Naive B cell (primary cell): ENCODE measurements at regions not wholly inside any gene's neighbourhood (a gene's known extent, or its start where the extent isn't known, plus 50 kb on each side); places are given as distances from the start of the nearest gene placed in this dataset.

Experiments
- ATAC-seq, 2 donors: fragments of 150-1000 bp; cut with Tn5 transposase; 2 replicates each; pipeline ENCODE4 v1.10.0; 2021; ENCODE audit warnings: low read depth in 2 of 2, mild to moderate bottlenecking in 2 of 2, moderate library complexity in 2 of 2
- DNase-seq: peaks from one replicate; pipeline ENCODE4 v3.0.0; 2022
- H3K27ac Mint-ChIP-seq, 6 donors: one replicate each; pipeline ENCODE4 v1.8.0; 2020 to 2022; ENCODE audit warnings: mild to moderate bottlenecking in 6 of 6, mixed read lengths in 6 of 6, moderate library complexity in 5 of 6, inconsistent platforms in 2 of 6
- H3K27me3 Mint-ChIP-seq, 3 donors: one replicate each; pipeline ENCODE4 v1.8.0; 2021 to 2022; ENCODE audit warnings: mixed read lengths in 3 of 3, mild to moderate bottlenecking in 1 of 3
- H3K36me3 Mint-ChIP-seq, 2 donors: one replicate each; pipeline ENCODE4 v1.8.0; 2020 to 2022; ENCODE audit warnings: mixed read lengths in 2 of 2, inconsistent platforms in 1 of 2, mild to moderate bottlenecking in 1 of 2
- H3K4me1 Mint-ChIP-seq, 3 donors: one replicate each; pipeline ENCODE4 v1.8.0; 2020 to 2022; ENCODE audit warnings: mixed read lengths in 3 of 3, inconsistent platforms in 1 of 3, mild to moderate bottlenecking in 1 of 3, moderate library complexity in 1 of 3
- H3K4me3 Mint-ChIP-seq, 8 donors: one replicate each; pipeline ENCODE4 v1.8.0; 2020 to 2022; ENCODE audit warnings: mild to moderate bottlenecking in 8 of 8, mixed read lengths in 8 of 8, moderate library complexity in 8 of 8, inconsistent platforms in 2 of 8
- H3K9me3 Mint-ChIP-seq, 7 donors: one replicate each; pipeline ENCODE4 v1.8.0; 2020 to 2022; ENCODE audit warnings: mixed read lengths in 7 of 7, mild to moderate bottlenecking in 5 of 7, inconsistent platforms in 2 of 7, moderate library complexity in 1 of 7

DNA sequence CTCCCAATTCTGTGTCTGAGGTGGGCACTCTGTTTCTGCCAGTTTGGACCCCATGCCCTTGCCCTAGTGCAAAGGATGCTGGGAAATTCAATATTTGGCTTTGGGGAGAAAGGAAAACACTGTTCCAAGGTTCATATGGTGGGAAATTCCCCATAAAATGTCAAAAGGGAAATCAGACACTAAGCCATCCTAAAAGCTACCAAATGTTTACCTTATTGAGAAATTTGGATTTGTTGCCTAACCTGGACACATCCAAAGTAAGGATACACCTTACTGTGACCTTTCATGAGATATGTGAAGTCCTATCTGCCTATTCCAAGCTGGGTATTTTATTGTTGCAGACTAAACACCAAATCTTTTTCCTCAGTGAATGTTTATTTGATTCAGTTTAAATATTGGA lies 109.1 kb downstream of the CYP26A1 start:
- no peak overlapping the region for H3K4me3 Mint-ChIP-seq
- H3K27me3 Mint-ChIP-seq: peaks cover 9 to 15% (median 13%) of the 10 kb centered on the region in 3 donors
- DNase-seq (no peak), ATAC-seq (no peak)
- no peaks in the 10 kb centered on the region for H3K4me1 Mint-ChIP-seq
- H3K9me3 Mint-ChIP-seq: peaks cover 0 to 4% (median 0%) of the 10 kb centered on the region in 7 donors
- no peak overlapping the region for H3K27ac Mint-ChIP-seq
- no peaks in the 10 kb centered on the region for H3K36me3 Mint-ChIP-seq

DNA sequence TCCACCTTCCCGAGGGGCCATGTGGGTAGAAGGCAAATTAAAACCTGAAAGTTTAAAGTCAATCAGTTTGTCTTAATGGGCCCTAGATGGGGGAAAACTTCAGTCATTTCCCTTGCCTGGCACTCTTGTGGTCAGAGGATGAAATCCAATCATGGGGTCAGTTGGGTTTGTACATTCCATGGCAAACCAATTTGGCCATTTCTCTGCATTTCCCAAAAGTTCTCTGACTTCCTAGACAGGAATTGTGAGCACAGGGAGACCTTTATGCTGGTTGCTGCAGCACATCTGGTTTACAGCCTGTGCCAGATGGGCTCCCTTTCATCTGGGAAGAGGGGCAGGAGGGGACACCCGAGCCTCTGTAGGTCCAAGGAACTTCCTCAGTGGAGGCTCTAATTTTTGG lies 113.0 kb downstream of the CYP26A1 start:
- Mint-ChIP-seq H3K36me3 (no peaks in the 10 kb centered on the region), H3K4me1 (no peaks in the 10 kb centered on the region), H3K4me3 (no peak overlapping the region), H3K9me3 (peaks cover 0 to 4% (median 0%) of the 10 kb centered on the region in 7 donors), H3K27me3 (peaks cover 19 to 31% (median 22%) of the 10 kb centered on the region in 3 donors), H3K27ac (peak overlapping the region in 1 of 6 donors; percentile 69)
- no peak for ATAC-seq
- DNase-seq: no peak

DNA sequence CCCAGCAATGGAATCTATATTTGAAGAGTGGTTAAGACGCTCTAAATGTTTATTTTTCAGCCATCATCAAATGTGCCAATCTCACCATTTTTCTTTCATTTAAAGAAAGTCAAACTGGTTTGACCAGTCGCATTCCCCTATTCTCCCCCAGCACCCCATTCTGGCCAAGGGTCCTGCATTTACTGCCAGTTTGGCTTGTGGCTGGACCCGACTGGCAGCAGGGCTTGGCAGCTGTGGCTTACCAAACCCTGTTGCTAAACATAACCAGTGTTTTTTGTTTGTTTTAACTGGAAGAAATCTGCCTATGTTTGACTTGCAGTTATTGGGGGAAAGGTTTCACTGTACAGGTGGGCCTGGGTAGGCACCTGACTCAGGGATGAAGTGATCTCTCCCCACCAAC lies 116.3 kb downstream of the CYP26A1 start:
- no peak for ATAC-seq
- H3K36me3 Mint-ChIP-seq: no peaks in the 10 kb centered on the region

DNA sequence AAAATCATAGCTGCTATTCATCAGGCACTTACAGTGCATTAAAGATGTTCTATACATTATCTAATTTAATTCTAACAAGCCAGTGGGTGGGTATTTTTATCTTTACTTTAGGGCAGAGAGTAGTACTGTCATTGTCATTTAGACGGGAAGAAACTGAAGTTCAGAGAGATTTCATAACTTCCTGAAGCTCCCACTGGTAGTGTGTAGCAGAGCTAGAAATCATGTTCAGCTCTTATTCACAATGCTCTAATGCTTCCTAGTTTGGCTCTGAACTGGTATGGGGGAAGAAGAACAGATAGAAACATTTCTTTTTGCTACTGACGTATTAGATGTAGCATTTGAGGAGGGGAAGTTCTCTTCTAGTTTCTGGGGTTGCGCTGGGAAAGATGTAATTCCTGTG lies 116.7 kb downstream of the CYP26A1 start:
- no peak for DNase-seq
- H3K27me3 Mint-ChIP-seq: peaks cover 15 to 36% (median 35%) of the 10 kb centered on the region in 3 donors
- ATAC-seq: no peak
- H3K9me3 Mint-ChIP-seq: peaks cover 0 to 2% (median 0%) of the 10 kb centered on the region in 7 donors
- H3K27ac Mint-ChIP-seq: no peak overlapping the region
- no peak overlapping the region for H3K4me3 Mint-ChIP-seq
- H3K4me1 Mint-ChIP-seq: no peaks in the 10 kb centered on the region
- no peaks in the 10 kb centered on the region for H3K36me3 Mint-ChIP-seq

More for the DNA sequence above, 116.3 kb downstream of the CYP26A1 start:
- Mint-ChIP-seq H3K27ac (no peak overlapping the region), H3K27me3 (peaks cover 19 to 37% (median 36%) of the 10 kb centered on the region in 3 donors), H3K4me3 (no peak overlapping the region), H3K4me1 (no peaks in the 10 kb centered on the region), H3K9me3 (peaks cover 0 to 4% (median 0%) of the 10 kb centered on the region in 7 donors)
- DNase-seq: no peak

DNA sequence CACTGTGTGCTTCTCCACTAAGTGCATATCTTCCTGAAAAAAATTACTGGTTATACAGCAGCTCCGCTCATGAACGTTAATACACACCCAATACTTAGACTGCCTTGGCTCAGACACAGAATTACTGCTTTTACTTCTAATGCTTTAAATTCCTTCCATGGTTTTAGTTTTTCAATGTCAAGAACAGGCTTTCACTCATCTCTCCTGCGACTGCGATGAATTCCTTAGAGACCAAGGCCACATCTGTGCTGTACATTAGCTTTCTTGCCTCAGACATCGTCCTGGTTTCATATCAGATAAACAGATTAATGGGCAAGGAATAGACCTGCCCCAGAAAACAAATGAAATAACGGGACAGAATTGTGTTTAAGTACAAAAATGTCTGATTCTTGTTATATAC lies 120.2 kb downstream of the CYP26A1 start:
- peaks cover 4 to 11% (median 10%) of the 10 kb centered on the region in 3 donors for H3K4me1 Mint-ChIP-seq
- H3K4me3 Mint-ChIP-seq: no peak overlapping the region
- H3K36me3 Mint-ChIP-seq: no peaks in the 10 kb centered on the region
- ATAC-seq (no peak), DNase-seq (no peak)
- peaks cover 6 to 31% (median 28%) of the 10 kb centered on the region in 3 donors for H3K27me3 Mint-ChIP-seq
- no peaks in the 10 kb centered on the region for H3K9me3 Mint-ChIP-seq
- no peak overlapping the region for H3K27ac Mint-ChIP-seq

DNA sequence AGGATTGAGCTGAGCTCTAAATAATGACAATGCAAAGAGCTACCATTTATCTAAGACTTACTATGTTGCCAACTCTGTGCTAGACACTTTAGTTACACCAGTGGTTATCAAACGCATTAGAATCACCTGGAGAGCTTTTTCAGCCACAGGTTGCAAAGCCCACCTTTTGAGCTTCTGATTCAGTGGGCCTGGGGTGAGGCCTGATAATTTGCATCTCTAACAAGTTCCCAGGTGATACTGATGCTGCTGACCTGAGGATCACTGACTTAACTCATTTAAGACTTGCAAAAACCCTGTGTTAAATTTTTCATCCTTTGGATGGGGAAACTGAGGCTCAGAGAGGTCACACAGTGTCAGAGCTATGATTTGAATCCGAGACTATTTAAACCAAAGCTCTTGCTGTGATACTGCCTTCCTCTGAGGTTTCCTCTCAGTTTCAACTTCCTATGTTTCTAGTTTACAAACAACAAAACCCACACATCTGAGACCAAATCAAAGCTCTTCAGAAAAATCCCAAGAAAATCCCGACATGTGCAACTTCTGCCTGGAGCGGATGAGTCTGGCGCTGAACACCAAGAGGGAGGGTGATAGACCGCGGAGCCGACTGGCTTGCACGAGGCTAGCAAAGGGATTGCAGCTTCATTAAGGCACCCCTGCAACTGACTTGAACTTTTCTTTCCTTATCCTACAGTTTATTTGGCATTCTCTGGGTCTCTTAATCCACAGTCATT lies 124.9 kb downstream of the CYP26A1 start:
- H3K27ac Mint-ChIP-seq: peak overlapping the region in 2 of 6 donors; percentile 4 to 58
- peak overlapping the region in 7 of 8 donors; percentile 29 to 79 (median 66) for H3K4me3 Mint-ChIP-seq
- H3K27me3 Mint-ChIP-seq: peaks cover 6 to 18% (median 9%) of the 10 kb centered on the region in 3 donors
- no peaks in the 10 kb centered on the region for H3K9me3 Mint-ChIP-seq
- H3K36me3 Mint-ChIP-seq: no peaks in the 10 kb centered on the region
- peaks cover 8 to 16% (median 14%) of the 10 kb centered on the region in 3 donors for H3K4me1 Mint-ChIP-seq
- no peak for ATAC-seq
- no peak for DNase-seq

DNA sequence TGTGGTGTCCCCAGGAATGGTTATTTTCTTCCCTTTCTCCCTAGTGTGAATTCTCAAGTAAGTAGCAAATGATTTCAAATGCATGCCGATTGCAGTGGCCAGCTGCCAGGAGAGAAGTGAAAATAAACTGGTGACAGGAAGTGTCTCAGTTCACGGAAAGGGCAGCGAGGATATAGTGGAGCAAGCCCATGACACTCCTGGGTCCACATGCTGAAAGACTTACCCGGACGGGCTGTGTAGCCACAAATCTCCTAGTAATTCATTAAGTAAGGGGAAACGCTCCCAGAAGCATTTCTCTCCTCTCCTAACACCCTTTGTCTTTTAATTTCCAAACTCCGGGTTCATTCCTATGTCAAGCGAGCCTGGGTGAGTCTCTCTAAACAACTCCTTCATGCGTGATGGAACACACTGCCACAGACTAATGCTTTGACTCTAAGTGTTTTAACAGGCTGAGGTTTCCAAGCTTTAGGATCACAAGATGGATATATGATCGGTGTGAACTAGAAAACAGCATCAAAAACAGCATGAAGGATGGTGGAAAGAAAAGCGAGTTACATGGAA lies 125.6 kb downstream of the CYP26A1 start:
- H3K9me3 Mint-ChIP-seq: no peaks in the 10 kb centered on the region
- no peak for ATAC-seq
- H3K27ac Mint-ChIP-seq: no peak overlapping the region
- peak overlapping the region in 5 of 8 donors; percentile 17 to 74 (median 49) for H3K4me3 Mint-ChIP-seq
- peaks cover 3 to 11% (median 6%) of the 10 kb centered on the region in 3 donors for H3K27me3 Mint-ChIP-seq
- H3K4me1 Mint-ChIP-seq: peaks cover 8 to 16% (median 14%) of the 10 kb centered on the region in 3 donors
- DNase-seq: no peak
- H3K36me3 Mint-ChIP-seq: no peaks in the 10 kb centered on the region

DNA sequence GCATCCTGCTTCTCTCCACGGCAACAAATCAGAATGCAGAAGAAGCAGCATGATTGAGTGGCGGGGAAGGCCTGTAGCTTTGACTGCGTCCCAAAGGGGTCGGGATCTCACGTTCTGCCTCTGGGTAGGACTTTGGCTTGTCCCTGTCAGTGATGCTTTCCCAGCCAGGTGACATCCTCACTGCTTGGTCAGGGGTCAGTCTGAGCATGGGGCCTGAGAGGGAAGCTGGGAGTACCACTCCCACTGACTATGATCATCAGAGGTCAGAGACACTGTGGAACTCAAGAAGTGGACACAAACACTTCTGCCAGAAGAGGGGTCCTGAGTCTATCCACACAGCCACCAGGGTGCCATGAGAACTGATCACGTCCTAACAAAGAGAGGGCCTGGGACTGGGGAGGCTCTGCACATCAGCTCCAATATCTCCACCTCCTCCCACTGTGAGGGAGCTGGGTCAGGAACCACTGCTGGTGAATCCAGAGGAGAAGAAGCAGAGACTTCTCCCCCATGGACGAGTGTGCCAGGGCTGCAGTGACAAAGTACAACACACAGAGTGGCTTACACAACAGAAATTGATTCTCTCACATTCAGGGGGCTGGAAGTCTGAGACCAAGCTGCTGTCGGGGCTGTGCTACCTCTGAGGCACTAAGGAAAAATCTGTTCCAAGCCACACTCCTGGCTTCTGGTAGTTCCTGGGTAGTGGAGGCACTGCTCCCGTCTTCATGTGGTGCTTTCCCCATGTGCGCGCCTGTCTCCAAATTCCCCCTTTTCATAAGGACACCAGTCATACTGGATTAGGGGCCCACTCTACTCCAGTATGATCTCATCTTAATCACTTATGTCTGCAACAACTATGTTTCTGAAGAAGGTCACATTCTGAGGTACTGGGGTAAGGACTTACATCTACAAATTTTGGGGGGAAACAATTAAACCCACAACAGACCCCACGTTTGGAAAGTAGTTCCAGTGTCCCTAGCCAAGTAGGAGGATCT lies 131.1 kb downstream of the CYP26A1 start:
- Mint-ChIP-seq H3K9me3 (no peaks in the 10 kb centered on the region), H3K4me3 (no peak overlapping the region), H3K27ac (peak overlapping the region in 1 of 6 donors; percentile 14), H3K36me3 (no peaks in the 10 kb centered on the region), H3K27me3 (no peaks in the 10 kb centered on the region), H3K4me1 (no peaks in the 10 kb centered on the region)
- no peak for DNase-seq
- ATAC-seq: no peak

DNA sequence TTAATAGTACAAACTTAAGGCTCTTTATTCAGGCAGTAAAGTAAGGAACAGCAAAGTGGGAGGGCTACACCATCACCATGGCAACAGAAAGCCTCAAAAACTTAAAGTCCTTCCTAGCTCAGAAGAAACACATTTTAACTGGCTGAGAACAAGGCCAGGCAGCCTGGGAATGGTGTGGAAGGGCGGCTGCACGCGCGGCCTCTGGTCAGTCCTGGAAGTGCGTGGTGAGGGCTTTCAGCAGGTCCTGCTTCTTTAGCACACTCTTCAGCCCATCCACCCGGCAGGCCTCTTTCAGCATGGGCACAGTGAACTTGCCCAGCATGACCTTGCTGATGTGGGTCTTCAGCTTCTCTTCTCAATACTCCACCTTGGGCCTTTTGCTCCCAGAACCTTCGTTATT lies 133.0 kb downstream of the CYP26A1 start:
- no peaks in the 10 kb centered on the region for H3K4me1 Mint-ChIP-seq
- ATAC-seq (no peak), DNase-seq (no peak)
- no peaks in the 10 kb centered on the region for H3K36me3 Mint-ChIP-seq
- H3K27ac Mint-ChIP-seq: no peak overlapping the region
- H3K9me3 Mint-ChIP-seq: no peaks in the 10 kb centered on the region
- no peaks in the 10 kb centered on the region for H3K27me3 Mint-ChIP-seq
- no peak overlapping the region for H3K4me3 Mint-ChIP-seq

DNA sequence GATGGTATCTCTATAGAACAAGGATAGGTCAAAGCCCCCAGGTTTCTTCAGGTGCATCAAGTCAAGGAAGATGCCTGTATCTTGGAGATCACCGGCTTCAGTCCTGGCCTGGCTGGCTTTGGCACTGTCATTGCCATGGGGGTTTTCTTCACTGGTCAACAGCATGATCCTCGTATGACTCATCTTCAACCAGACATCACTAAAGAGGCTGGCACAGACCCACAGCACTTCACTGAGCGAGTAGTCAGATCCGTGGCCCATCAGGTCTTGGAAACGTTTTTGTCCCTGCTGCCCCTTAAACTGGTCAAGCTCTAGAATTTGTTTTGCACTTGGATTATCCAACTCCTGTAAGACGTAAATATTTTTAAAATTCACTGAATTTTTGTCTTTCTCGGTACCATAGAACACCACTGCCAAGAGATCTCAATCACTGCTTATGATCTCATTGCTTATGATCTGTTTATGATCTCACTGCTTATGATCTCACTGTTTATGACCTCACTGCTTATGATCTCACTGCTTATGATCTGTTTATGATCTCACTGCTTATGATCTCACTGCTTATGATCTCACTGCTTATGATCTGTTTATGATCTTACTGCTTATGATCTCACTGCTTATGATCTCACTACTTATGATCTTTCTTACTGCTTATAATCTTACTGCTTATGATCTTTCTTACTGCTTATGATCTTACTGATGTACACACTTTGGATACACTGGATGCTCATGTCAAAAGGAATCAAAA lies 135.2 kb downstream of the CYP26A1 start:
- no peak overlapping the region for H3K27ac Mint-ChIP-seq
- ATAC-seq (no peak), DNase-seq (no peak)
- peaks cover 0 to 6% (median 0%) of the 10 kb centered on the region in 3 donors for H3K27me3 Mint-ChIP-seq
- H3K4me3 Mint-ChIP-seq: no peak overlapping the region
- H3K9me3 Mint-ChIP-seq: no peaks in the 10 kb centered on the region
- no peaks in the 10 kb centered on the region for H3K4me1 Mint-ChIP-seq
- H3K36me3 Mint-ChIP-seq: no peaks in the 10 kb centered on the region

DNA sequence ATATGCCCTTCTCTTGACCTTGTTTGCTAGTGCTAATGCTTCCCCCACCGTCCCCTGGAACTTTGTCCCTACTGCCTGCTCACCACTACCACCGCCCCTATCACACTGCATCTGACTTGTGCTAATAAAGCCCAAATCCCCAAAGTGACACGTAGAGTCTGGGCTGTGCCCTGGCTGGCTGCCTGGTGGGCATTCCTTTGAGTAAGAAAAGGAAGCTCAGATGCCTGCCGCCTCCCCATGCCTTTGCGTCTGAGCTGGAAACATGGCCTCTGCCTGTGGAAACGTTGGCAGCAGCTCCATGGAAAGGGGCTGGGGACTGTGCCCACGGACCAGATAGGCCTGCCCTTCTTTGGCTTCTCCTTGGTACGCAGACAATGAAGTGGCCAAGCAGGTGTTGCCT lies 138.3 kb downstream of the CYP26A1 start:
- Mint-ChIP-seq H3K36me3 (no peaks in the 10 kb centered on the region), H3K4me1 (no peaks in the 10 kb centered on the region), H3K4me3 (no peak overlapping the region), H3K27me3 (peaks cover 0 to 14% (median 0%) of the 10 kb centered on the region in 3 donors), H3K9me3 (no peaks in the 10 kb centered on the region), H3K27ac (no peak overlapping the region)
- DNase-seq (no peak), ATAC-seq (no peak)

DNA sequence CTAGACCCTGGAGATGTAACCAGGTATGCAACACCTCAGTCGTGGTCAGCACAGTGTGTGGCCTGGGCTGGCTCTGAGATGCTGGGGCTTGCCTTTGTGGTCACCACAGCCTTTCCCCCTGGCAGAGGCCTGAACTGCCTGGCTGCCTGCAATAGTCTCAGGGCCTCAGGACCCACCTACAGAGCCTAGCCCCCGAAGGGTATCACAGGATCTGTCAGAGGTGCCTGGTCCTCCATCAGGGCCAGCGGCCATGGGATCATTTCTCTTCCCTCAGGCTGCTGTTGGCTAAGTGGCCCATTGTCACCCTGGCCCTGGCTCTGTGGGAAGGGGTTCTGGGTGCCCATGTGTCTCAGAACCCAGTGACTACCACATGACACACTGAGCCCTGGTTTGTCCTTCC lies 141.6 kb downstream of the CYP26A1 start:
- Mint-ChIP-seq H3K9me3 (no peaks in the 10 kb centered on the region), H3K27me3 (peaks cover 5 to 22% (median 9%) of the 10 kb centered on the region in 3 donors), H3K27ac (no peak overlapping the region), H3K36me3 (no peaks in the 10 kb centered on the region), H3K4me3 (no peak overlapping the region), H3K4me1 (no peaks in the 10 kb centered on the region)
- ATAC-seq (no peak), DNase-seq (no peak)
